ENCODE measurements at regions not wholly inside any gene's neighbourhood (a gene's known extent, or its start where the extent isn't known, plus 50 kb on each side); places are given as distances from the start of the nearest gene placed in this dataset.

DNA sequence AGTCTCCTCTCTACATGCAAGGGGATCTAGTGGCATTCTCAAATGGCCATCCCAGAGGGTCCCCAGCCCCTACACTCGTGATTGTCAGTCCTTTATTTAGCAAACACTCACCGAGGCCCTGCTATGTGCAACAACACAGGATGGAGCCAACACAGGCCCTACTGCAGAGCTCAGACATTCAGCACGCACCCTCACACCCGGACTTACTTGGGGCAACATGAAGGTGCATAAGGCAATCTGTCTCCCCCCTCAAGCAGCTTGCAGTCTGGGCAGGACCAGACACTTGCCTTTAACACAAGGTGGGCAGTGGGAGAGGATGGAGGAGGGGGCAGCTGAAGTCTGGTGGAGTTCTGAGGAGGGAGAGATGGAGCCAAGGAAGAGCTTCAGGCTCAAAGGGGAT is 258.4 kb downstream of the XXYLT1 start:
- TF ChIP-seq, protein P1, sequence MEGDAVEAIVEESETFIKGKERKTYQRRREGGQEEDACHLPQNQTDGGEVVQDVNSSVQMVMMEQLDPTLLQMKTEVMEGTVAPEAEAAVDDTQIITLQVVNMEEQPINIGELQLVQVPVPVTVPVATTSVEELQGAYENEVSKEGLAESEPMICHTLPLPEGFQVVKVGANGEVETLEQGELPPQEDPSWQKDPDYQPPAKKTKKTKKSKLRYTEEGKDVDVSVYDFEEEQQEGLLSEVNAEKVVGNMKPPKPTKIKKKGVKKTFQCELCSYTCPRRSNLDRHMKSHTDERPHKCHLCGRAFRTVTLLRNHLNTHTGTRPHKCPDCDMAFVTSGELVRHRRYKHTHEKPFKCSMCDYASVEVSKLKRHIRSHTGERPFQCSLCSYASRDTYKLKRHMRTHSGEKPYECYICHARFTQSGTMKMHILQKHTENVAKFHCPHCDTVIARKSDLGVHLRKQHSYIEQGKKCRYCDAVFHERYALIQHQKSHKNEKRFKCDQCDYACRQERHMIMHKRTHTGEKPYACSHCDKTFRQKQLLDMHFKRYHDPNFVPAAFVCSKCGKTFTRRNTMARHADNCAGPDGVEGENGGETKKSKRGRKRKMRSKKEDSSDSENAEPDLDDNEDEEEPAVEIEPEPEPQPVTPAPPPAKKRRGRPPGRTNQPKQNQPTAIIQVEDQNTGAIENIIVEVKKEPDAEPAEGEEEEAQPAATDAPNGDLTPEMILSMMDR (IDR thresholded peaks at IDR 0.05) = no peak
- TF ChIP-seq, protein P2, sequence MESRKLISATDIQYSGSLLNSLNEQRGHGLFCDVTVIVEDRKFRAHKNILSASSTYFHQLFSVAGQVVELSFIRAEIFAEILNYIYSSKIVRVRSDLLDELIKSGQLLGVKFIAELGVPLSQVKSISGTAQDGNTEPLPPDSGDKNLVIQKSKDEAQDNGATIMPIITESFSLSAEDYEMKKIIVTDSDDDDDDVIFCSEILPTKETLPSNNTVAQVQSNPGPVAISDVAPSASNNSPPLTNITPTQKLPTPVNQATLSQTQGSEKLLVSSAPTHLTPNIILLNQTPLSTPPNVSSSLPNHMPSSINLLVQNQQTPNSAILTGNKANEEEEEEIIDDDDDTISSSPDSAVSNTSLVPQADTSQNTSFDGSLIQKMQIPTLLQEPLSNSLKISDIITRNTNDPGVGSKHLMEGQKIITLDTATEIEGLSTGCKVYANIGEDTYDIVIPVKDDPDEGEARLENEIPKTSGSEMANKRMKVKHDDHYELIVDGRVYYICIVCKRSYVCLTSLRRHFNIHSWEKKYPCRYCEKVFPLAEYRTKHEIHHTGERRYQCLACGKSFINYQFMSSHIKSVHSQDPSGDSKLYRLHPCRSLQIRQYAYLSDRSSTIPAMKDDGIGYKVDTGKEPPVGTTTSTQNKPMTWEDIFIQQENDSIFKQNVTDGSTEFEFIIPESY (IDR thresholded peaks at IDR 0.05; ENCODE audit: borderline replicate concordance, low read depth) = no peak
- TF ChIP-seq TEAD4 (IDR thresholded peaks at IDR 0.05; ENCODE audit: borderline replicate concordance, insufficient read depth) = no peak
- TF ChIP-seq, protein P3, sequence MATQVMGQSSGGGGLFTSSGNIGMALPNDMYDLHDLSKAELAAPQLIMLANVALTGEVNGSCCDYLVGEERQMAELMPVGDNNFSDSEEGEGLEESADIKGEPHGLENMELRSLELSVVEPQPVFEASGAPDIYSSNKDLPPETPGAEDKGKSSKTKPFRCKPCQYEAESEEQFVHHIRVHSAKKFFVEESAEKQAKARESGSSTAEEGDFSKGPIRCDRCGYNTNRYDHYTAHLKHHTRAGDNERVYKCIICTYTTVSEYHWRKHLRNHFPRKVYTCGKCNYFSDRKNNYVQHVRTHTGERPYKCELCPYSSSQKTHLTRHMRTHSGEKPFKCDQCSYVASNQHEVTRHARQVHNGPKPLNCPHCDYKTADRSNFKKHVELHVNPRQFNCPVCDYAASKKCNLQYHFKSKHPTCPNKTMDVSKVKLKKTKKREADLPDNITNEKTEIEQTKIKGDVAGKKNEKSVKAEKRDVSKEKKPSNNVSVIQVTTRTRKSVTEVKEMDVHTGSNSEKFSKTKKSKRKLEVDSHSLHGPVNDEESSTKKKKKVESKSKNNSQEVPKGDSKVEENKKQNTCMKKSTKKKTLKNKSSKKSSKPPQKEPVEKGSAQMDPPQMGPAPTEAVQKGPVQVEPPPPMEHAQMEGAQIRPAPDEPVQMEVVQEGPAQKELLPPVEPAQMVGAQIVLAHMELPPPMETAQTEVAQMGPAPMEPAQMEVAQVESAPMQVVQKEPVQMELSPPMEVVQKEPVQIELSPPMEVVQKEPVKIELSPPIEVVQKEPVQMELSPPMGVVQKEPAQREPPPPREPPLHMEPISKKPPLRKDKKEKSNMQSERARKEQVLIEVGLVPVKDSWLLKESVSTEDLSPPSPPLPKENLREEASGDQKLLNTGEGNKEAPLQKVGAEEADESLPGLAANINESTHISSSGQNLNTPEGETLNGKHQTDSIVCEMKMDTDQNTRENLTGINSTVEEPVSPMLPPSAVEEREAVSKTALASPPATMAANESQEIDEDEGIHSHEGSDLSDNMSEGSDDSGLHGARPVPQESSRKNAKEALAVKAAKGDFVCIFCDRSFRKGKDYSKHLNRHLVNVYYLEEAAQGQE (IDR thresholded peaks at IDR 0.05; ENCODE audit: low read depth, low read length) = no peak
- no peak for TF ChIP-seq POLR2AphosphoS5 (IDR thresholded peaks at IDR 0.05; ENCODE audit: low read depth, low read length)
